Heart right ventricle (tissue), 16 donors: ENCODE measurements at regions not wholly inside any gene's neighbourhood (a gene's known extent, or its start where the extent isn't known, plus 50 kb on each side); places are given as distances from the start of the nearest gene placed in this dataset.

Experiments
- ATAC-seq, 8 donors: fragments of 200-7000 bp; cut with Tn5 transposase; one replicate each; pipeline ENCODE4 v1.9.1; 2020; ENCODE audit warnings: mild to moderate bottlenecking in 8 of 8, moderate library complexity in 8 of 8, moderate number of reproducible peaks in 1 of 8
- DNase-seq, 2 donors: peaks; one replicate each; pipeline ENCODE4 v3.0.0-alpha.2; 2020
- H3K27ac ChIP-seq, 10 donors: fragments of 200-600 bp; sonication (generic) in 2 of 10; one replicate each; pipeline versions ENCODE4 v1.5.0 to v1.8.0; 2020 to 2022; ENCODE audit warnings: mild to moderate bottlenecking in 3 of 10
- H3K27me3 ChIP-seq, 7 donors: fragments of 200-600 bp; one replicate each; pipeline ENCODE4 v1.8.0; 2021 to 2022; ENCODE audit warnings: mild to moderate bottlenecking in 2 of 7
- H3K36me3 ChIP-seq, 9 donors: fragments of 200-600 bp; sonication (generic) in 1 of 9; one replicate each; pipeline versions ENCODE4 v1.5.0 to v1.8.0; 2020 to 2022; ENCODE audit warnings: mild to moderate bottlenecking in 2 of 9
- H3K4me1 ChIP-seq, 9 donors: fragments of 200-600 bp; sonication (generic) in 1 of 9; one replicate each; pipeline versions ENCODE4 v1.5.0 to v1.8.0; 2020 to 2022; ENCODE audit warnings: mild to moderate bottlenecking in 4 of 9
- H3K4me3 ChIP-seq, 10 donors: fragments of 200-600 bp; sonication (generic) in 2 of 10; one replicate each; pipeline versions ENCODE4 v1.5.0 to v1.8.0; 2020 to 2022; ENCODE audit warnings: mild to moderate bottlenecking in 7 of 10, moderate library complexity in 2 of 10
- H3K9me3 ChIP-seq, 11 donors: fragments of 200-600 bp in 10 of 11; sonication (generic) in 2 of 11; one replicate each; pipeline versions ENCODE4 v1.5.0 to v1.8.0; 2013 to 2022; ENCODE audit warnings: mild to moderate bottlenecking in 2 of 11, control low read depth in 1 of 11, moderate library complexity in 1 of 11
- CTCF ChIP-seq, 9 donors: fragments of 200-600 bp; sonication (generic) in 2 of 9; IDR thresholded peaks; one replicate each; pipeline versions ENCODE4 v1.5.0 to v1.8.0; 2021 to 2022; ENCODE audit warnings: antibody characterized with exemption in 9 of 9, mild to moderate bottlenecking in 5 of 9, moderate library complexity in 1 of 9
- WGBS, 2 donors: extraction: QIAGEN DNeasy Blood & Tissue Kit; methylation state at CpG; one replicate each; pipeline ENCODE4 v1.1.7; 2013; ENCODE audit warnings: inconsistent platforms in 1 of 2; 5-methylcytosine and 5-hydroxymethylcytosine counted together
- intact Hi-C, 10 donors: fragments of 100-400 bp; cut with DNase I; formaldehyde crosslinking; loops; one replicate each; pipeline versions ENCODE4 v1.11.1 to v1.14.2; 2022
- donor health status: Arrhythmogenic right ventricular cardiomyopathy.
- donor health status: ischemic (EF 13 %, LVEDD 7.1; RV severe dilation, severe dysfunction).
- donor health status: healthy with polysubstance abuse.
- donor health status: DM: no; HTN: yes; CAD: no.
- donor health status: DM: no; HTN: no; CAD: no.
- donor health status: ischemic (EF 25% LVEDD 6.9; RV normal size, moderate dysfunction).
- donor health status: ischemic (EF 25% LVEDD 5.7; RV mildly dilated, moderate dysfunction).
- donor health status: healthy.
- donor health status: DM: yes; HTN: yes; CAD: no.
- donor health status: Ischemic cardiomyopathy.
- donor health status: ischemic (EF 35%, LVEDD 5.7; RV mildly dilated, moderate dysfunction).
- donor health status: nonischemic (EF 11% LVEDD 7.7; RV severe dilation, severe dysfunction).
- donor health status: DM: yes; HTN: yes; CAD: no.
- donor health status: PGD.
- donor health status: ischemic (EF 29% LVEDD 5.4; RV normal size, mild dysfunction).
- donor health status: nonischemic (EF 23%, LVEDD 6.1; RV moderate dilation, normal function).

GRCh38 chr5:27437594-27438200 is 399.3 kb upstream of the CDH9 start:
- ATAC-seq (no peak), DNase-seq (no peak)
- TF ChIP-seq CTCF (IDR thresholded peaks at IDR 0.05): no peak
- Histone ChIP-seq H3K9me3 (peaks cover 0 to 15% (median 0%) of the 10 kb centered on the region in 11 donors), H3K36me3 (no peaks in the 10 kb centered on the region), H3K27me3 (no peaks in the 10 kb centered on the region), H3K4me1 (no peaks in the 10 kb centered on the region), H3K27ac (no peak overlapping the region), H3K4me3 (no peak overlapping the region)
- 80 to 81% methylated on average over 2 of the region's 2 CpGs for whole genome bisulfite sequencing, 2 donors
- intact Hi-C loops: no loop called here

- Histone ChIP-seq H3K27ac (no peak overlapping the region), H3K4me3 (no peak overlapping the region), H3K36me3 (no peaks in the 10 kb centered on the region), H3K27me3 (no peaks in the 10 kb centered on the region), H3K4me1 (no peaks in the 10 kb centered on the region), H3K9me3 (peaks cover 0 to 27% (median 0%) of the 10 kb centered on the region in 11 donors)
- no peak for DNase-seq
- intact Hi-C loops: no loop called here
- TF ChIP-seq CTCF (IDR thresholded peaks at IDR 0.05): no peak
- 84 to 87% methylated on average over 4 of the region's 4 CpGs for WGBS, 2 donors
- ATAC-seq: no peak
Observed at GRCh38 chr5:27434335-27434734, 395.9 kb upstream of the CDH9 start.

GRCh38 chr5:27414099-27414498 is 375.7 kb upstream of the CDH9 start:
- DNase-seq (no peak), ATAC-seq (no peak)
- Histone ChIP-seq H3K27ac (no peak overlapping the region), H3K27me3 (no peaks in the 10 kb centered on the region), H3K4me1 (no peaks in the 10 kb centered on the region), H3K36me3 (no peaks in the 10 kb centered on the region), H3K4me3 (no peak overlapping the region), H3K9me3 (peaks cover 0 to 24% (median 0%) of the 10 kb centered on the region in 11 donors)
- no peak for TF ChIP-seq CTCF (IDR thresholded peaks at IDR 0.05)
- intact Hi-C loops: no loop called here
- WGBS, 2 donors: 93 to 95% methylated on average over 1 of the region's 1 CpG

GRCh38 chr5:27412384-27412783 is 374.0 kb upstream of the CDH9 start:
- no peak overlapping the region for H3K4me3 ChIP-seq
- peaks cover 0 to 19% (median 0%) of the 10 kb centered on the region in 11 donors for H3K9me3 ChIP-seq
- DNase-seq (no peak), ATAC-seq (no peak)
- H3K4me1 ChIP-seq: no peaks in the 10 kb centered on the region
- intact Hi-C loops: no loop called here
- WGBS, 2 donors: 78 to 80% methylated on average over 1 of the region's 1 CpG
- no peaks in the 10 kb centered on the region for H3K27me3 ChIP-seq
- H3K27ac ChIP-seq: no peak overlapping the region
- no peaks in the 10 kb centered on the region for H3K36me3 ChIP-seq
- TF ChIP-seq CTCF (IDR thresholded peaks at IDR 0.05): no peak
